Fibroblast of mammary gland (primary cell): ENCODE measurements at regions not wholly inside any gene's neighbourhood (a gene's known extent, or its start where the extent isn't known, plus 50 kb on each side); places are given as distances from the start of the nearest gene placed in this dataset.

Source experiments
- DNase-seq: peaks from one replicate; pipeline ENCODE4 v3.0.0-alpha.2; 2010; ENCODE audit warnings: low read depth
- H3K4me3 ChIP-seq: 2 replicates; pipeline ENCODE4 v1.5.1; 2011; ENCODE audit warnings: low read depth, mild to moderate bottlenecking, low read length, moderate library complexity; ENCODE audit not compliant: control insufficient read depth
- CTCF ChIP-seq: conservative IDR thresholded peaks from 2 replicates; pipeline ENCODE4 v1.5.1; 2011; ENCODE audit warnings: low read depth, low read length, inconsistent platforms; ENCODE audit not compliant: control insufficient read depth, insufficient read depth

DNA sequence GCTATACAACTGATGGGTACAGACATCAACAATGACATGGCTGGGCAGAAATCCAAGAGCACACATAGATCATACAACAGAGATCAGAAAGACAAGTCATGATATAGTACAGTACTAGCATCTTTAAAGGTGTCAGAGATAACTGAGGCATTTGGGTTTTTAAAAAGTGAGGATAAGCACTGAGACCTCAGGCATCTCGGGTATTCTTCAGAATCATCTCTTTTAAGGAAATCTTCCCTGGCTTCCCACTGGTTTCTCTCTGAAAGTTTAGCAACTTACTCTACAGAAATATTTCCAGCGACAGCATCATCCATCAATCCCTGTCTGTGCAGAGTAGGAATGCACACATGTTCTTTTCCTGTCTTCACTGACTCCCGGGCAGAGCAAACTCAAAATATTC, 93.2 kb upstream of the PARP11 start:
- TF ChIP-seq CTCF: no peak
- no peak for DNase-seq
- no peak overlapping the region for H3K4me3 ChIP-seq

DNA sequence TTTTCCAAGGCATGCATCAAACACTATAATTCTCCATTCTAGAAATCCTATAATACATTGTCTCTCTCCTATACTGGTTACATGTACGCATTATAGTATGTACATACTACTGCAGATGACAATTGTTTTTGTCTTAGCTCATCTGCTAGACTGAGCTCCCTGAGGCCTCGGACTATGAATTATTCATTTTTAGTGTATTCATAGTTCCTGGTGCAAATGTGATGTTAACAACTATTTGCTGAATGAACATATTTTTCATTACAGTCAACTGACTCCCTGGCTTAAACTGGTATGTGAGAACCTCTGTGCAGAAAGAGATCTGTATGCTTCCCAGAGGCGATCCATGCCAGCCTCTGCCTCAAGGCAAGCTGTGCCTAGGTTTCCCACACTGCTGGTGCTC, 91.8 kb upstream of the PARP11 start:
- TF ChIP-seq CTCF: no peak
- DNase-seq: no peak
- H3K4me3 ChIP-seq: no peak overlapping the region

GRCh38 chr12:3964439-3964838, 91.2 kb upstream of the PARP11 start:
- H3K4me3 ChIP-seq: no peak overlapping the region
- TF ChIP-seq CTCF: peak; percentile 22
- peak; percentile 10 for DNase-seq

- H3K4me3 ChIP-seq: no peak overlapping the region
- no peak for DNase-seq
- no peak for TF ChIP-seq CTCF
Measured at GRCh38 chr12:3962631-3963483, 89.7 kb upstream of the PARP11 start.

DNA sequence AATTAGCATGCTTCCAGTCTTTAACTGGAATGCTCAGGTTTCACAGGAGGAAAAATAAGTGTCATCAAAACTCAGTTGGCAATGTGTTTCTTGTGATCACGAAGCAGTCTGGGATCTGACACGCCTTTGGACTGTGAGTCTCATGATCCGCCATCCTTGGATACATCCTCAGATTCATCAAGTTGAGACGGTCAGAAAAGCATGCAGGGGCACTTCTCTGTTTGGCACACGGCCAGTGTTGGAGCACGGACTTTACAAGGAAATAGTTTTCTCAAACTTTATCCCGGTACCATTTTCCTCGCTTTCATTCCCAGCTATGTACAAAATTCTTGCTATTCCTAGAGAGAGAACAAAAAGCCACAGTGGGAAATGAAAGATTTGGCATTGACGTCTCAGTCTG, 88.4 kb upstream of the PARP11 start:
- DNase-seq: no peak
- no peak for TF ChIP-seq CTCF
- no peak overlapping the region for H3K4me3 ChIP-seq

DNA sequence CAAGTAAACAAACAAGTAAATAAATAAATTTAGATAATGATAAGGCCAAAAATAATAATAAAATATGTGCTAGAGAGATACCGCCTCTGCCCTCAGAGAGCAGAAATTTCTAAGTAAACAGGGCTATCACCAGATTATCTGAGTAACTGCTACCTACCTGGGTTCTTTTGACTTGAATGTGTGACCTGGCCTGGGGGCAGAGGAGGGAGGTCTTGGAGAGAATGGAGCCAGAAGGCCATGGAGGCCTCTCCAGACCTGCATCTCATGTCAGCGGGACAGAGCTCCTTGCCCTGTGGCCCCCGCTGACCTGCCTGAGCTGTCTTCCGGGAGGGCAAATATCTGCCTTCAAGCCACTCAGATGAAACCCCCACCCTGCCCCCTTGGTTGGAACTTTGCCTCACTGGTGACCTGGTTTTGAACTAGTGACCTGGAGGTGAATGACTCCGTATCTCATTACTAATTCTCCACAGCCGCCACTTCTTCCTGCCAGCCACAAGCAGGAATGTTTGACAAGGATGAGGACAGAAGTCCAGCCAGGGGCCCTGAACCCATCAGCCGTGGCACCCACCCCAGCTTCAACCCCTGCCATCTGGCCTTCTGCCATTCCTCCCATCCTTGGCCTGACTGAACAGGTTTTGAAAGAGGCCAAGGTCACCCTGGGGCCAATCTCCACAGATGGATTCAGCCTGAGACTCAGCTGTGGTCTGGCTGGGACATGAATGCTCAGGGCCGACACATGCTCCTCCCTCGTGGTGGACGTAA, 86.8 kb upstream of the PARP11 start:
- no peak overlapping the region for H3K4me3 ChIP-seq
- TF ChIP-seq CTCF: no peak
- DNase-seq: no peak

DNA sequence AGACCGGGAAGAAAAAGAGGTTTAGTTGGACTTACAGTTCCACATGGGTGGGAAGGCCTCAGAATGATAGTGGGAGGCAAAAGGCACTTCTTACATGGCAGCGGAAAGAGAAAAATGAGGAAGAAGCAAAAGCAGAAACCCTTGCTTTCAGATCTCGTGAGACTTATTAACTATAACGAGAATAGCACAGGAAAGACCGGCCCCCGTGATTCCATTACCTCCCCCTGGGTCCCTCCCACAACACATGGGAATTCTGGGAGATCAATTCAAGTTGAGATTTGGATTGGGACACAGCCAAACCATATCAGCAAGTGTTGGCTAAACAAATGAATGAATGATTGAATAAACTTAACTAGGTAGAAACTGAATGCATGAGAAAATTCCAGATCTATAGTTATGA, 85.3 kb upstream of the PARP11 start:
- H3K4me3 ChIP-seq: no peak overlapping the region
- DNase-seq: no peak
- TF ChIP-seq CTCF: no peak
